ENCODE measurements at regions not wholly inside any gene's neighbourhood (a gene's known extent, or its start where the extent isn't known, plus 50 kb on each side); places are given as distances from the start of the nearest gene placed in this dataset.
"Not testable (repeated sequence)": the region's sequence is repeated elsewhere in the genome, so short reads cannot be mapped to it uniquely, and the experiment has no call there.

DNA sequence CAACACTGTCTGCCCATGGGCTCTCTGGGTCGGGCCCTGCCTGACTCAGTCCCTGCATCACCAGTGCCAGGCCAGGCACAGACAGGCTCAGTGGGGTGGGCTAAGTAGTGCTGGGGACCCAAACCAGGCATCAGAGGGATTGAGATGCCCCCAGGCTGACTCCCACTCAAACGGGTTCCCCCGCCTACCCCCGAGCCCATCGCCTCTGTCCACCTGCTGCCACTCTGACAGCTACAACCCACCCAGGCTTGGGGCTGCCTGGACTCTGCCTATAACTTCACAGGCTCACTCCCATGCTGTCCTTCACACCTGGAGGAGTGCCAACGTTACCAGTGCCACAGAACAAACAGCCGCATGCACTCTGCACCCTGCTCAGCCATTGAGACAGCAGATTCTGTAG, 186.1 kb upstream of the FOXD4L5 start:
- TF ChIP-seq, protein P1, sequence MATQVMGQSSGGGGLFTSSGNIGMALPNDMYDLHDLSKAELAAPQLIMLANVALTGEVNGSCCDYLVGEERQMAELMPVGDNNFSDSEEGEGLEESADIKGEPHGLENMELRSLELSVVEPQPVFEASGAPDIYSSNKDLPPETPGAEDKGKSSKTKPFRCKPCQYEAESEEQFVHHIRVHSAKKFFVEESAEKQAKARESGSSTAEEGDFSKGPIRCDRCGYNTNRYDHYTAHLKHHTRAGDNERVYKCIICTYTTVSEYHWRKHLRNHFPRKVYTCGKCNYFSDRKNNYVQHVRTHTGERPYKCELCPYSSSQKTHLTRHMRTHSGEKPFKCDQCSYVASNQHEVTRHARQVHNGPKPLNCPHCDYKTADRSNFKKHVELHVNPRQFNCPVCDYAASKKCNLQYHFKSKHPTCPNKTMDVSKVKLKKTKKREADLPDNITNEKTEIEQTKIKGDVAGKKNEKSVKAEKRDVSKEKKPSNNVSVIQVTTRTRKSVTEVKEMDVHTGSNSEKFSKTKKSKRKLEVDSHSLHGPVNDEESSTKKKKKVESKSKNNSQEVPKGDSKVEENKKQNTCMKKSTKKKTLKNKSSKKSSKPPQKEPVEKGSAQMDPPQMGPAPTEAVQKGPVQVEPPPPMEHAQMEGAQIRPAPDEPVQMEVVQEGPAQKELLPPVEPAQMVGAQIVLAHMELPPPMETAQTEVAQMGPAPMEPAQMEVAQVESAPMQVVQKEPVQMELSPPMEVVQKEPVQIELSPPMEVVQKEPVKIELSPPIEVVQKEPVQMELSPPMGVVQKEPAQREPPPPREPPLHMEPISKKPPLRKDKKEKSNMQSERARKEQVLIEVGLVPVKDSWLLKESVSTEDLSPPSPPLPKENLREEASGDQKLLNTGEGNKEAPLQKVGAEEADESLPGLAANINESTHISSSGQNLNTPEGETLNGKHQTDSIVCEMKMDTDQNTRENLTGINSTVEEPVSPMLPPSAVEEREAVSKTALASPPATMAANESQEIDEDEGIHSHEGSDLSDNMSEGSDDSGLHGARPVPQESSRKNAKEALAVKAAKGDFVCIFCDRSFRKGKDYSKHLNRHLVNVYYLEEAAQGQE (IDR thresholded peaks at IDR 0.05; ENCODE audit: low read depth): not testable (repeated sequence)
- TF ChIP-seq POLR2A (IDR thresholded peaks at IDR 0.05; ENCODE audit: borderline replicate concordance, extremely low read depth, insufficient read depth, insufficient read length); TCF7L2 (IDR thresholded peaks at IDR 0.05; ENCODE audit: borderline replicate concordance, extremely low read depth, insufficient read depth, insufficient read length); CEBPB (IDR thresholded peaks at IDR 0.05; ENCODE audit: low read depth); POLR2AphosphoS5 (IDR thresholded peaks at IDR 0.05; ENCODE audit: low read depth, low read length); RAD21 (IDR thresholded peaks at IDR 0.05; ENCODE audit: low read depth); EZH2 (IDR thresholded peaks at IDR 0.05); JUND (IDR thresholded peaks at IDR 0.05); ZFX (IDR thresholded peaks at IDR 0.05); SIN3A (IDR thresholded peaks at IDR 0.05; ENCODE audit: low read depth): not testable (repeated sequence)
- TF ChIP-seq, protein P2, sequence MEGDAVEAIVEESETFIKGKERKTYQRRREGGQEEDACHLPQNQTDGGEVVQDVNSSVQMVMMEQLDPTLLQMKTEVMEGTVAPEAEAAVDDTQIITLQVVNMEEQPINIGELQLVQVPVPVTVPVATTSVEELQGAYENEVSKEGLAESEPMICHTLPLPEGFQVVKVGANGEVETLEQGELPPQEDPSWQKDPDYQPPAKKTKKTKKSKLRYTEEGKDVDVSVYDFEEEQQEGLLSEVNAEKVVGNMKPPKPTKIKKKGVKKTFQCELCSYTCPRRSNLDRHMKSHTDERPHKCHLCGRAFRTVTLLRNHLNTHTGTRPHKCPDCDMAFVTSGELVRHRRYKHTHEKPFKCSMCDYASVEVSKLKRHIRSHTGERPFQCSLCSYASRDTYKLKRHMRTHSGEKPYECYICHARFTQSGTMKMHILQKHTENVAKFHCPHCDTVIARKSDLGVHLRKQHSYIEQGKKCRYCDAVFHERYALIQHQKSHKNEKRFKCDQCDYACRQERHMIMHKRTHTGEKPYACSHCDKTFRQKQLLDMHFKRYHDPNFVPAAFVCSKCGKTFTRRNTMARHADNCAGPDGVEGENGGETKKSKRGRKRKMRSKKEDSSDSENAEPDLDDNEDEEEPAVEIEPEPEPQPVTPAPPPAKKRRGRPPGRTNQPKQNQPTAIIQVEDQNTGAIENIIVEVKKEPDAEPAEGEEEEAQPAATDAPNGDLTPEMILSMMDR (IDR thresholded peaks at IDR 0.05 in 2 of 3, conservative IDR thresholded peaks at IDR 0.05 in 1 of 3; ENCODE audit: borderline replicate concordance in 1 of 3, insufficient read depth in 1 of 3, low read depth in 2 of 3, low read length in 2 of 3): not testable (repeated sequence)
